GM23338 (cell line): ENCODE measurements at regions not wholly inside any gene's neighbourhood (a gene's known extent, or its start where the extent isn't known, plus 50 kb on each side); places are given as distances from the start of the nearest gene placed in this dataset.

ENCODE experiments used
- ATAC-seq: fragments of 200-7000 bp; cut with Tn5 transposase; 3 replicates; pipeline ENCODE4 v1.9.1; 2020
- DNase-seq: peaks from one replicate; pipeline ENCODE4 v3.0.0-alpha.2; 2015; ENCODE audit warnings: low spot score
- H2AFZ ChIP-seq: fragments of 200-600 bp; sonication (generic); 2 replicates; pipeline ENCODE4 v1.8.0; 2016; ENCODE audit warnings: antibody characterized with exemption, mild to moderate bottlenecking, moderate library complexity
- H3F3A ChIP-seq: fragments of 200-600 bp; sonication (generic); replicated peaks from 2 replicates; pipeline ENCODE4 v1.8.0; 2017; ENCODE audit warnings: antibody characterized with exemption, mixed run types, low read depth
- H3K27ac ChIP-seq: fragments of 200-600 bp; sonication (generic); 2 replicates; pipeline ENCODE4 v1.6.1; 2016; ENCODE audit warnings: low read depth
- H3K27me3 ChIP-seq: fragments of 200-600 bp; sonication (generic); 2 replicates; pipeline ENCODE4 v1.8.0; 2016; ENCODE audit warnings: mild to moderate bottlenecking, mixed run types, moderate library complexity; ENCODE audit not compliant: insufficient read depth
- H3K36me3 ChIP-seq: fragments of 200-600 bp; sonication (generic); 2 replicates; pipeline ENCODE4 v1.8.0; 2016; ENCODE audit warnings: mild to moderate bottlenecking; ENCODE audit not compliant: insufficient read depth
- H3K4me1 ChIP-seq: fragments of 200-600 bp; sonication (generic); 2 replicates; pipeline ENCODE4 v1.8.0; 2016; ENCODE audit warnings: mild to moderate bottlenecking, moderate library complexity; ENCODE audit not compliant: insufficient read depth
- H3K4me2 ChIP-seq: fragments of 200-600 bp; sonication (generic); 2 replicates; pipeline ENCODE4 v1.7.1; 2017; ENCODE audit warnings: mixed run types
- H3K4me3 ChIP-seq: fragments of 200-600 bp; sonication (generic); 2 replicates; pipeline ENCODE4 v1.6.1; 2016; ENCODE audit warnings: mixed run types
- H3K79me2 ChIP-seq: fragments of 200-600 bp; sonication (generic); replicated peaks from 2 replicates; pipeline ENCODE4 v1.8.0; 2017; ENCODE audit warnings: mild to moderate bottlenecking; ENCODE audit not compliant: insufficient read depth
- H3K9me2 ChIP-seq: fragments of 200-600 bp; sonication (generic); 2 replicates; pipeline ENCODE4 v1.8.0; 2017; ENCODE audit not compliant: insufficient read depth
- H4K20me1 ChIP-seq: fragments of 200-600 bp; sonication (generic); replicated peaks from 2 replicates; pipeline ENCODE4 v1.8.0; 2017; ENCODE audit warnings: mild to moderate bottlenecking; ENCODE audit not compliant: insufficient read depth
- H3K27ac Mint-ChIP-seq: 2 replicates; pipeline ENCODE4 v1.8.0; 2020; ENCODE audit warnings: inconsistent platforms, mild to moderate bottlenecking, moderate library complexity, mixed read lengths
- H3K27me3 Mint-ChIP-seq: 3 replicates; pipeline ENCODE4 v1.8.0; 2022; ENCODE audit warnings: low read depth, mild to moderate bottlenecking, moderate library complexity, mixed read lengths, inconsistent platforms; ENCODE audit not compliant: insufficient read depth, poor library complexity
- H3K36me3 Mint-ChIP-seq: 3 replicates; pipeline ENCODE4 v1.8.0; 2021; ENCODE audit warnings: low read depth, mild to moderate bottlenecking, inconsistent platforms, moderate library complexity, mixed read lengths
- H3K4me1 Mint-ChIP-seq: 3 replicates; pipeline ENCODE4 v1.8.0; 2020; ENCODE audit warnings: mild to moderate bottlenecking, inconsistent platforms, mixed read lengths
- H3K4me3 Mint-ChIP-seq: 3 replicates; pipeline ENCODE4 v1.8.0; 2021; ENCODE audit warnings: moderate library complexity, mild to moderate bottlenecking, inconsistent platforms, mixed read lengths
- H3K9me3 Mint-ChIP-seq: 3 replicates; pipeline ENCODE4 v1.8.0; 2020; ENCODE audit warnings: moderate library complexity, mild to moderate bottlenecking, inconsistent platforms, mixed read lengths
- CREB1 ChIP-seq: fragments of 250-450 bp; sonication (Bioruptor Pico); IDR thresholded peaks from 2 replicates; pipeline ENCODE4 v1.5.0; 2020; ENCODE audit warnings: low read depth, mild to moderate bottlenecking, moderate library complexity
- EZH2 ChIP-seq: fragments of 200-600 bp; sonication (generic); IDR thresholded peaks from one replicate; pipeline ENCODE4 v1.8.0; 2017; ENCODE audit warnings: antibody characterized with exemption, mild to moderate bottlenecking, low read depth; ENCODE audit not compliant: unreplicated experiment
- EZH2phosphoT487 ChIP-seq: fragments of 200-600 bp; sonication (generic); IDR thresholded peaks from one replicate; pipeline ENCODE4 v1.8.1; 2018; ENCODE audit warnings: antibody characterized with exemption; ENCODE audit not compliant: unreplicated experiment
- JUNB ChIP-seq: IDR thresholded peaks from one replicate; pipeline ENCODE4 v1.6.1; 2016; ENCODE audit warnings: antibody characterized with exemption; ENCODE audit not compliant: unreplicated experiment
- NANOG ChIP-seq: IDR thresholded peaks from 2 replicates; pipeline ENCODE4 v1.6.1; 2016; ENCODE audit warnings: antibody characterized with exemption, borderline replicate concordance
- POLR2AphosphoS5 ChIP-seq: IDR thresholded peaks from 2 replicates; pipeline ENCODE4 v1.6.1; 2016; ENCODE audit warnings: antibody characterized with exemption, low read depth
- STAT1 ChIP-seq: IDR thresholded peaks from one replicate; pipeline ENCODE4 v1.6.1; 2016; ENCODE audit warnings: antibody characterized with exemption; ENCODE audit not compliant: unreplicated experiment
- ZNF114 ChIP-seq: fragments of 250-450 bp; sonication (Bioruptor Pico); IDR thresholded peaks from 2 replicates; pipeline ENCODE4 v1.5.0; 2020; ENCODE audit warnings: mild to moderate bottlenecking, moderate library complexity
- ZNF331 ChIP-seq: fragments of 250-450 bp; sonication (Bioruptor Pico); IDR thresholded peaks from 2 replicates; pipeline ENCODE4 v1.5.0; 2020; ENCODE audit warnings: low read depth, mild to moderate bottlenecking, moderate library complexity
- TF ChIP-seq, protein P1 (sequence below): IDR thresholded peaks from 2 replicates; pipeline ENCODE4 v1.6.1; 2016; ENCODE audit warnings: antibody characterized with exemption
- TF ChIP-seq, protein P2 (sequence below): IDR thresholded peaks from one replicate; pipeline ENCODE4 v1.6.1; 2018; ENCODE audit warnings: antibody characterized with exemption; ENCODE audit not compliant: unreplicated experiment
- TF ChIP-seq, protein P3 (sequence below): fragments of 250-450 bp; sonication (Bioruptor Pico); IDR thresholded peaks from 2 replicates; pipeline ENCODE4 v1.5.0; 2020; ENCODE audit warnings: mild to moderate bottlenecking, moderate library complexity
- TF ChIP-seq, protein P4 (sequence below), 2 experiments: fragments of 200-600 bp in 1 of 2; sonication (generic) in 1 of 2; conservative IDR thresholded peaks; 2 replicates each; pipeline versions ENCODE4 v1.5.1 to v1.6.1; 2016 to 2017; ENCODE audit warnings: antibody characterized with exemption in 2 of 2, low read depth in 2 of 2, mild to moderate bottlenecking in 2 of 2, moderate library complexity in 1 of 2

DNA sequence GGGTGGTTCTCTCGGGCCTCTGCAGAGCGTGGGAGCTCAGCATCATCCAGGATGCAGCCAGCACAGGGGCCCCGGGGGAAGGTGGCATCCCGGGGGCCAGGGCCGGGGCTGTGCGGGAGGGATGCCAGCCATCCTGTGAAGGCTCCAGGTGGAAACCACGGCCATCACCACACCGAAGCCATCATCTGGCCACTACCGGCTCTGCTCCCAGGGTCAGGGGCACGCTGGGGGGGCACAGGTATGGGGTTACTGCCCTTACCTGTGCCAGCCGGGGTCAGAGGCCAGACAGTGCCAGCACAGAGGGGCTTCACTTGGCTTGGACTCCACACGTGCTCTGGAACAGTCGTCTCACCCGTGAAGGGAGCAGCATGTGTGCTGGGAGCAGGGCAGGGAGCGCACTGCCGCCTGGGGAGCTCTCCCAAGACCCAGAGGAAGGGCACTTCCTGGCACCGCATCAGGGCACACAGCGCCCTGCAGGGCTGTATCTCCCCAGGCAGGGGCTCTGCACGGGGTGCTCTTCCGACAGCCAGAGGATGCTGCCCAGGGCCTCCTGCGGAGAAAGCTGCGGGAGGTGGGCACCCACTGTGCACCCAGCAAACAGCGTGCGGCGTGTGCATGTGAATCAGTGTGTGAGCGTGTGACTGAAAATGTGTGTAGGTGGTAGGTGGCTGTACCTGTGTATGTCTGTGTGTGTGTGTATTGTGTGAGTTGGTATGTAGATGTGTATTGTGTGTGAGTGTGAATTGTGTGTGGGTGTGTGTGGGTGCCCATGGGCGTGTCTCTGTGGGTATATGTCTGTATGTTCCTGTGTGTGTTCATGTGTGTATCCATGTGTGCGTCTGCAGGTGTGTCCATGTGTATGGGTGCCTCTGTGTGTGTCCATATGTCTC is 75.0 kb downstream of the PTGR3 start:
- Histone ChIP-seq H3K36me3 (no peaks in the 10 kb centered on the region), H3F3A (no peaks in the 10 kb centered on the region), H3K4me2 (no peak overlapping the region), H3K4me3 (no peak overlapping the region), H3K27ac (no peak overlapping the region), H3K79me2 (no peaks in the 10 kb centered on the region), H4K20me1 (no peaks in the 10 kb centered on the region), H3K27me3 (no peaks in the 10 kb centered on the region), H3K4me1 (no peaks in the 10 kb centered on the region), H3K9me2 (0 out of 2 replicates have a peak, but pooled peaks cover 5% of the 10 kb centered on the region), H2AFZ (no peak overlapping the region)
- Mint-ChIP-seq H3K36me3 (no peaks in the 10 kb centered on the region; the same call in 2 of the 3 replicates), H3K9me3 (no peaks in the 10 kb centered on the region; the same call in 2 of the 3 replicates), H3K4me3 (no peak overlapping the region), H3K4me1 (no peaks in the 10 kb centered on the region), H3K27me3 (peaks cover 1% of the 10 kb centered on the region), H3K27ac (no peak overlapping the region)
- ATAC-seq (no peak), DNase-seq (no peak)
- TF ChIP-seq ZNF331 (CRISPR knock-in tag) (no peak), POLR2AphosphoS5 (no peak), STAT1 (no peak), EZH2phosphoT487 (no peak), ZNF114 (no peak), JUNB (no peak), NANOG (no peak), EZH2 (no peak), CREB1 (CRISPR knock-in tag) (no peak)
- TF ChIP-seq, protein P1, sequence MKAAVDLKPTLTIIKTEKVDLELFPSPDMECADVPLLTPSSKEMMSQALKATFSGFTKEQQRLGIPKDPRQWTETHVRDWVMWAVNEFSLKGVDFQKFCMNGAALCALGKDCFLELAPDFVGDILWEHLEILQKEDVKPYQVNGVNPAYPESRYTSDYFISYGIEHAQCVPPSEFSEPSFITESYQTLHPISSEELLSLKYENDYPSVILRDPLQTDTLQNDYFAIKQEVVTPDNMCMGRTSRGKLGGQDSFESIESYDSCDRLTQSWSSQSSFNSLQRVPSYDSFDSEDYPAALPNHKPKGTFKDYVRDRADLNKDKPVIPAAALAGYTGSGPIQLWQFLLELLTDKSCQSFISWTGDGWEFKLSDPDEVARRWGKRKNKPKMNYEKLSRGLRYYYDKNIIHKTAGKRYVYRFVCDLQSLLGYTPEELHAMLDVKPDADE, result no peak
- TF ChIP-seq, protein P2, sequence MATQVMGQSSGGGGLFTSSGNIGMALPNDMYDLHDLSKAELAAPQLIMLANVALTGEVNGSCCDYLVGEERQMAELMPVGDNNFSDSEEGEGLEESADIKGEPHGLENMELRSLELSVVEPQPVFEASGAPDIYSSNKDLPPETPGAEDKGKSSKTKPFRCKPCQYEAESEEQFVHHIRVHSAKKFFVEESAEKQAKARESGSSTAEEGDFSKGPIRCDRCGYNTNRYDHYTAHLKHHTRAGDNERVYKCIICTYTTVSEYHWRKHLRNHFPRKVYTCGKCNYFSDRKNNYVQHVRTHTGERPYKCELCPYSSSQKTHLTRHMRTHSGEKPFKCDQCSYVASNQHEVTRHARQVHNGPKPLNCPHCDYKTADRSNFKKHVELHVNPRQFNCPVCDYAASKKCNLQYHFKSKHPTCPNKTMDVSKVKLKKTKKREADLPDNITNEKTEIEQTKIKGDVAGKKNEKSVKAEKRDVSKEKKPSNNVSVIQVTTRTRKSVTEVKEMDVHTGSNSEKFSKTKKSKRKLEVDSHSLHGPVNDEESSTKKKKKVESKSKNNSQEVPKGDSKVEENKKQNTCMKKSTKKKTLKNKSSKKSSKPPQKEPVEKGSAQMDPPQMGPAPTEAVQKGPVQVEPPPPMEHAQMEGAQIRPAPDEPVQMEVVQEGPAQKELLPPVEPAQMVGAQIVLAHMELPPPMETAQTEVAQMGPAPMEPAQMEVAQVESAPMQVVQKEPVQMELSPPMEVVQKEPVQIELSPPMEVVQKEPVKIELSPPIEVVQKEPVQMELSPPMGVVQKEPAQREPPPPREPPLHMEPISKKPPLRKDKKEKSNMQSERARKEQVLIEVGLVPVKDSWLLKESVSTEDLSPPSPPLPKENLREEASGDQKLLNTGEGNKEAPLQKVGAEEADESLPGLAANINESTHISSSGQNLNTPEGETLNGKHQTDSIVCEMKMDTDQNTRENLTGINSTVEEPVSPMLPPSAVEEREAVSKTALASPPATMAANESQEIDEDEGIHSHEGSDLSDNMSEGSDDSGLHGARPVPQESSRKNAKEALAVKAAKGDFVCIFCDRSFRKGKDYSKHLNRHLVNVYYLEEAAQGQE, result no peak
- TF ChIP-seq, protein P3, sequence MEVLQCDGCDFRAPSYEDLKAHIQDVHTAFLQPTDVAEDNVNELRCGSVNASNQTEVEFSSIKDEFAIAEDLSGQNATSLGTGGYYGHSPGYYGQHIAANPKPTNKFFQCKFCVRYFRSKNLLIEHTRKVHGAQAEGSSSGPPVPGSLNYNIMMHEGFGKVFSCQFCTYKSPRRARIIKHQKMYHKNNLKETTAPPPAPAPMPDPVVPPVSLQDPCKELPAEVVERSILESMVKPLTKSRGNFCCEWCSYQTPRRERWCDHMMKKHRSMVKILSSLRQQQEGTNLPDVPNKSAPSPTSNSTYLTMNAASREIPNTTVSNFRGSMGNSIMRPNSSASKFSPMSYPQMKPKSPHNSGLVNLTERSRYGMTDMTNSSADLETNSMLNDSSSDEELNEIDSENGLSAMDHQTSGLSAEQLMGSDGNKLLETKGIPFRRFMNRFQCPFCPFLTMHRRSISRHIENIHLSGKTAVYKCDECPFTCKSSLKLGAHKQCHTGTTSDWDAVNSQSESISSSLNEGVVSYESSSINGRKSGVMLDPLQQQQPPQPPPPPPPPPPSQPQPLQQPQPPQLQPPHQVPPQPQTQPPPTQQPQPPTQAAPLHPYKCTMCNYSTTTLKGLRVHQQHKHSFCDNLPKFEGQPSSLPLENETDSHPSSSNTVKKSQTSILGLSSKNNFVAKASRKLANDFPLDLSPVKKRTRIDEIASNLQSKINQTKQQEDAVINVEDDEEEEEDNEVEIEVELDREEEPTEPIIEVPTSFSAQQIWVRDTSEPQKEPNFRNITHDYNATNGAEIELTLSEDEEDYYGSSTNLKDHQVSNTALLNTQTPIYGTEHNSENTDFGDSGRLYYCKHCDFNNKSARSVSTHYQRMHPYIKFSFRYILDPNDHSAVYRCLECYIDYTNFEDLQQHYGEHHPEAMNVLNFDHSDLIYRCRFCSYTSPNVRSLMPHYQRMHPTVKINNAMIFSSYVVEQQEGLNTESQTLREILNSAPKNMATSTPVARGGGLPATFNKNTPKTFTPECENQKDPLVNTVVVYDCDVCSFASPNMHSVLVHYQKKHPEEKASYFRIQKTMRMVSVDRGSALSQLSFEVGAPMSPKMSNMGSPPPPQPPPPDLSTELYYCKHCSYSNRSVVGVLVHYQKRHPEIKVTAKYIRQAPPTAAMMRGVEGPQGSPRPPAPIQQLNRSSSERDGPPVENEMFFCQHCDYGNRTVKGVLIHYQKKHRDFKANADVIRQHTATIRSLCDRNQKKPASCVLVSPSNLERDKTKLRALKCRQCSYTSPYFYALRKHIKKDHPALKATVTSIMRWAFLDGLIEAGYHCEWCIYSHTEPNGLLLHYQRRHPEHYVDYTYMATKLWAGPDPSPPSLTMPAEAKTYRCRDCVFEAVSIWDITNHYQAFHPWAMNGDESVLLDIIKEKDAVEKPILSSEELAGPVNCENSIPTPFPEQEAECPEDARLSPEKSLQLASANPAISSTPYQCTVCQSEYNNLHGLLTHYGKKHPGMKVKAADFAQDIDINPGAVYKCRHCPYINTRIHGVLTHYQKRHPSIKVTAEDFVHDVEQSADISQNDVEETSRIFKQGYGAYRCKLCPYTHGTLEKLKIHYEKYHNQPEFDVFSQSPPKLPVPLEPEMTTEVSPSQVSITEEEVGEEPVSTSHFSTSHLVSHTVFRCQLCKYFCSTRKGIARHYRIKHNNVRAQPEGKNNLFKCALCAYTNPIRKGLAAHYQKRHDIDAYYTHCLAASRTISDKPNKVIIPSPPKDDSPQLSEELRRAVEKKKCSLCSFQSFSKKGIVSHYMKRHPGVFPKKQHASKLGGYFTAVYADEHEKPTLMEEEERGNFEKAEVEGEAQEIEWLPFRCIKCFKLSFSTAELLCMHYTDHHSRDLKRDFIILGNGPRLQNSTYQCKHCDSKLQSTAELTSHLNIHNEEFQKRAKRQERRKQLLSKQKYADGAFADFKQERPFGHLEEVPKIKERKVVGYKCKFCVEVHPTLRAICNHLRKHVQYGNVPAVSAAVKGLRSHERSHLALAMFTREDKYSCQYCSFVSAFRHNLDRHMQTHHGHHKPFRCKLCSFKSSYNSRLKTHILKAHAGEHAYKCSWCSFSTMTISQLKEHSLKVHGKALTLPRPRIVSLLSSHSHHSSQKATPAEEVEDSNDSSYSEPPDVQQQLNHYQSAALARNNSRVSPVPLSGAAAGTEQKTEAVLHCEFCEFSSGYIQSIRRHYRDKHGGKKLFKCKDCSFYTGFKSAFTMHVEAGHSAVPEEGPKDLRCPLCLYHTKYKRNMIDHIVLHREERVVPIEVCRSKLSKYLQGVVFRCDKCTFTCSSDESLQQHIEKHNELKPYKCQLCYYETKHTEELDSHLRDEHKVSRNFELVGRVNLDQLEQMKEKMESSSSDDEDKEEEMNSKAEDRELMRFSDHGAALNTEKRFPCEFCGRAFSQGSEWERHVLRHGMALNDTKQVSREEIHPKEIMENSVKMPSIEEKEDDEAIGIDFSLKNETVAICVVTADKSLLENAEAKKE (CRISPR knock-in tag), result no peak
- TF ChIP-seq, protein P4, sequence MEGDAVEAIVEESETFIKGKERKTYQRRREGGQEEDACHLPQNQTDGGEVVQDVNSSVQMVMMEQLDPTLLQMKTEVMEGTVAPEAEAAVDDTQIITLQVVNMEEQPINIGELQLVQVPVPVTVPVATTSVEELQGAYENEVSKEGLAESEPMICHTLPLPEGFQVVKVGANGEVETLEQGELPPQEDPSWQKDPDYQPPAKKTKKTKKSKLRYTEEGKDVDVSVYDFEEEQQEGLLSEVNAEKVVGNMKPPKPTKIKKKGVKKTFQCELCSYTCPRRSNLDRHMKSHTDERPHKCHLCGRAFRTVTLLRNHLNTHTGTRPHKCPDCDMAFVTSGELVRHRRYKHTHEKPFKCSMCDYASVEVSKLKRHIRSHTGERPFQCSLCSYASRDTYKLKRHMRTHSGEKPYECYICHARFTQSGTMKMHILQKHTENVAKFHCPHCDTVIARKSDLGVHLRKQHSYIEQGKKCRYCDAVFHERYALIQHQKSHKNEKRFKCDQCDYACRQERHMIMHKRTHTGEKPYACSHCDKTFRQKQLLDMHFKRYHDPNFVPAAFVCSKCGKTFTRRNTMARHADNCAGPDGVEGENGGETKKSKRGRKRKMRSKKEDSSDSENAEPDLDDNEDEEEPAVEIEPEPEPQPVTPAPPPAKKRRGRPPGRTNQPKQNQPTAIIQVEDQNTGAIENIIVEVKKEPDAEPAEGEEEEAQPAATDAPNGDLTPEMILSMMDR (conservative IDR thresholded peaks at IDR 0.05; ENCODE audit: low read depth in 2 of 2), result no peak
